Parathyroid adenoma (tissue), 2 donors: ENCODE measurements at regions not wholly inside any gene's neighbourhood (a gene's known extent, or its start where the extent isn't known, plus 50 kb on each side); places are given as distances from the start of the nearest gene placed in this dataset.

Experiments used
- H2AFZ ChIP-seq: fragments of 300-600 bp; sonication (generic); one replicate; pipeline ENCODE4 v1.7.0; 2017; ENCODE audit warnings: antibody characterized with exemption, mild to moderate bottlenecking
- H3K27ac ChIP-seq: fragments of 300-600 bp; sonication (generic); one replicate; pipeline ENCODE4 v1.7.0; 2017
- H3K27me3 ChIP-seq: fragments of 300-600 bp; sonication (generic); one replicate; pipeline ENCODE4 v1.7.0; 2017; ENCODE audit warnings: low read length; ENCODE audit not compliant: control insufficient read depth, insufficient read depth
- H3K36me3 ChIP-seq: fragments of 300-600 bp; sonication (generic); one replicate; pipeline ENCODE4 v1.7.0; 2017; ENCODE audit warnings: low read length; ENCODE audit not compliant: control insufficient read depth, insufficient read depth
- H3K4me1 ChIP-seq: fragments of 300-600 bp; sonication (generic); one replicate; pipeline ENCODE4 v1.7.0; 2017; ENCODE audit warnings: control low read depth
- H3K4me2 ChIP-seq: fragments of 300-600 bp; sonication (generic); one replicate; pipeline ENCODE4 v1.7.0; 2017; ENCODE audit warnings: low read length
- H3K4me3 ChIP-seq: fragments of 300-600 bp; sonication (generic); one replicate; pipeline ENCODE4 v1.7.0; 2017; ENCODE audit warnings: low read depth, low read length
- H3K79me2 ChIP-seq: fragments of 300-600 bp; sonication (generic); one replicate; pipeline ENCODE4 v1.7.0; 2017; ENCODE audit warnings: control low read depth
- H3K9ac ChIP-seq: fragments of 300-600 bp; sonication (generic); one replicate; pipeline ENCODE4 v1.7.0; 2017; ENCODE audit warnings: mild to moderate bottlenecking
- H3K9me3 ChIP-seq: fragments of 300-600 bp; sonication (generic); one replicate; pipeline ENCODE4 v1.7.0; 2017; ENCODE audit warnings: low read length; ENCODE audit not compliant: control insufficient read depth
- TF ChIP-seq, protein P1 (sequence below): fragments of 300-600 bp; sonication (generic); IDR thresholded peaks from one replicate; pipeline ENCODE4 v1.7.0; 2017; ENCODE audit warnings: antibody characterized with exemption, mild to moderate bottlenecking
- donor health status: primary hyperparathyroidism.

DNA sequence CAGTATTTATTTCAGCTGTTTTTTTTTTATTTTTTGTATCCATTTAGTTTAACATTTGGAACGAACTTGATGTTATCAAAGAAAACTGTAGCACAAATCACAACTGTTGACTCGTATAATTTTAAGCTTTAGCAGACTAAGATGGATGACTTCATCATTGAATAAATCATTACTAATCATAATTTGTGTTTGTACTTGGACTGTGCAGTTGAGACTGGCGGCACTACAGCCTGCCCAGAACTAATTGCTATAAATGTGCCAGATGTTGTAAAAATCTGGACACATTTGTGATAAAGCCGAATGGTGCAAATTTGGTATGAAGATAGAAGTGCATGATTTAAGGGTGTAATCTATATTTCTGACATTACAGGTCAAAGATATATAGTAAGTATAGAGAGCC is 897.7 kb upstream of the CDH8 start:
- TF ChIP-seq, protein P1, sequence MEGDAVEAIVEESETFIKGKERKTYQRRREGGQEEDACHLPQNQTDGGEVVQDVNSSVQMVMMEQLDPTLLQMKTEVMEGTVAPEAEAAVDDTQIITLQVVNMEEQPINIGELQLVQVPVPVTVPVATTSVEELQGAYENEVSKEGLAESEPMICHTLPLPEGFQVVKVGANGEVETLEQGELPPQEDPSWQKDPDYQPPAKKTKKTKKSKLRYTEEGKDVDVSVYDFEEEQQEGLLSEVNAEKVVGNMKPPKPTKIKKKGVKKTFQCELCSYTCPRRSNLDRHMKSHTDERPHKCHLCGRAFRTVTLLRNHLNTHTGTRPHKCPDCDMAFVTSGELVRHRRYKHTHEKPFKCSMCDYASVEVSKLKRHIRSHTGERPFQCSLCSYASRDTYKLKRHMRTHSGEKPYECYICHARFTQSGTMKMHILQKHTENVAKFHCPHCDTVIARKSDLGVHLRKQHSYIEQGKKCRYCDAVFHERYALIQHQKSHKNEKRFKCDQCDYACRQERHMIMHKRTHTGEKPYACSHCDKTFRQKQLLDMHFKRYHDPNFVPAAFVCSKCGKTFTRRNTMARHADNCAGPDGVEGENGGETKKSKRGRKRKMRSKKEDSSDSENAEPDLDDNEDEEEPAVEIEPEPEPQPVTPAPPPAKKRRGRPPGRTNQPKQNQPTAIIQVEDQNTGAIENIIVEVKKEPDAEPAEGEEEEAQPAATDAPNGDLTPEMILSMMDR: no peak
- no peaks in the 10 kb centered on the region for H3K4me1 ChIP-seq

DNA sequence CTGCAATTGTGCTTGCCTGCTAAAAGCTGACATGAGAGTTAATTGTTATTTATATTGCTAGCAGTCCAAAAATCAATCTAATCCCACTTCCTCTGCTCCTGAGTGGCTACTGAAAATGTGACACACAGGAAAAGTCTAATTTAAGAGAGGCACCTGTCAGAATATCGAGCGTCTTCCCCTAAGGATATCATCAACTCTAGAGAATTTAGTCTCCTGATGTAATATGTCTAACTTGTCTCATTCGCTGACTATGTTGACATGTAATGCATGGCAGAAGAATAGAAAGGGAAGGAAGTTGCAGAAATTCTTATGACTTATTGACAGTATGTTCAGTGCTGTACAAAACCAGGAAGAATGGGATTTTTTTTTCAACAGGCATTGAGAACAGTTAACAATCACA is 893.4 kb upstream of the CDH8 start:
- H3K27ac ChIP-seq: no peak overlapping the region
- no peaks in the 10 kb centered on the region for H3K27me3 ChIP-seq
- no peaks in the 10 kb centered on the region for H3K79me2 ChIP-seq
- H3K4me2 ChIP-seq: no peak overlapping the region
- TF ChIP-seq, protein P1: no peak
- H3K9me3 ChIP-seq: no peaks in the 10 kb centered on the region
- H3K9ac ChIP-seq: no peak overlapping the region
- no peak overlapping the region for H2AFZ ChIP-seq
- H3K4me1 ChIP-seq: no peaks in the 10 kb centered on the region
- no peaks in the 10 kb centered on the region for H3K36me3 ChIP-seq
- H3K4me3 ChIP-seq: no peak overlapping the region

More for the DNA sequence above, 897.7 kb upstream of the CDH8 start:
- Histone ChIP-seq H3K27me3 (no peaks in the 10 kb centered on the region), H2AFZ (no peak overlapping the region), H3K9ac (no peak overlapping the region), H3K36me3 (no peaks in the 10 kb centered on the region), H3K27ac (no peak overlapping the region), H3K9me3 (no peaks in the 10 kb centered on the region), H3K4me2 (no peak overlapping the region), H3K4me3 (no peak overlapping the region), H3K79me2 (no peaks in the 10 kb centered on the region)

DNA sequence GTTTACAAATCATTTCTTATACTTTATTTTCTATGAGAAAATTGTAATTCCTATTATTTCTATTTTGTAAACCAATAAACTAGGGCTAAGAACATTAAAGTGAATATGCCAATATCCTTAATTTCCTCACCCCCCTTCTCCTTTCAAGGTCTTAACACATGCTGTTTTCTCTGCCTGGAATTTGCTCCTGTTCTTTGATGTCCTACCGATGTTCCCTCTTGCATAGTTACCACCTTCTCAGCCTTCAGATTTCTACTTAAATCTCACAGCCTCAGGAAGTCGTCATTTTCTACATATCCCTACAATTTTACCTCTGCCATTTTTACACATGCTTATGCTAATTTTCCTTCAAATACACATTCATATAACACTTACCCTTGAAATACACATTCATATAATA is 890.9 kb upstream of the CDH8 start:
- H3K27ac ChIP-seq: no peak overlapping the region
- H3K36me3 ChIP-seq: no peaks in the 10 kb centered on the region
- H3K4me1 ChIP-seq: no peaks in the 10 kb centered on the region
- TF ChIP-seq, protein P1: no peak
- H3K9ac ChIP-seq: no peak overlapping the region
- no peaks in the 10 kb centered on the region for H3K27me3 ChIP-seq
- H3K9me3 ChIP-seq: no peaks in the 10 kb centered on the region
- H3K4me3 ChIP-seq: no peak overlapping the region
- no peak overlapping the region for H2AFZ ChIP-seq
- H3K79me2 ChIP-seq: no peaks in the 10 kb centered on the region
- no peak overlapping the region for H3K4me2 ChIP-seq

DNA sequence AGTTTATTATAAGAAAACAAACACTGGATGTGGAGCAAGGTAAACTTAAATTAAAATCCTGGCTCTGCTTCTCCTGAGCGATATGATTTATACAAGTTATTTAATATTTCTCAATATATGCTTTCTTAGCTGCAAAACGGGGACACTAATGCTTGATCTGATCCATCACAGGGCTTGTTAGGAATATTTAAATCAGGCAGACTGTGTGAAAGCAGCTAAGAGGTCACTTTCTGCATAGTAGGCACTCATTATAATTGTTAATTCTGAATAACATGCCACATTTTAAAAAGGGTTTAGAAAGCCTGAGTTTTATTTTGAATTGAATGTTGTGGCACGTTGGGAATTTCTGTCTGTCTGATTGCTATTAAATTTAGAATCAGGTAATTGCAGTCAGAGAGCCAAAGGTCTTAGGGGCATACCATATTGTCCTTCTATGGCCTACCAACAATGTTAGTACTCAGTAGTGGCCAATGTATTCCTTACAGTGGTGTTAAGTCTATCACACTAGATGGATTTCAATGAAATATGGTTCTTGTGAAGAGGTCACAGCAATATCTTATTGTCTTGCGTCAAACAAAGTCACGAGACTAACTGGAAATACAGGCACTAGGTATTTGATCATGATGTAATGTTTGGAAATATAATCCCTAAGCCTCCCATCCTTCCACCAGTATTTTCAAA is 890.0 kb upstream of the CDH8 start:
- no peaks in the 10 kb centered on the region for H3K4me1 ChIP-seq
- no peaks in the 10 kb centered on the region for H3K27me3 ChIP-seq
- no peak overlapping the region for H3K4me3 ChIP-seq
- H3K79me2 ChIP-seq: no peaks in the 10 kb centered on the region
- H3K9ac ChIP-seq: no peak overlapping the region
- no peak overlapping the region for H3K27ac ChIP-seq
- no peaks in the 10 kb centered on the region for H3K9me3 ChIP-seq
- H3K36me3 ChIP-seq: no peaks in the 10 kb centered on the region
- no peak overlapping the region for H2AFZ ChIP-seq
- H3K4me2 ChIP-seq: no peak overlapping the region
- TF ChIP-seq, protein P1: no peak

DNA sequence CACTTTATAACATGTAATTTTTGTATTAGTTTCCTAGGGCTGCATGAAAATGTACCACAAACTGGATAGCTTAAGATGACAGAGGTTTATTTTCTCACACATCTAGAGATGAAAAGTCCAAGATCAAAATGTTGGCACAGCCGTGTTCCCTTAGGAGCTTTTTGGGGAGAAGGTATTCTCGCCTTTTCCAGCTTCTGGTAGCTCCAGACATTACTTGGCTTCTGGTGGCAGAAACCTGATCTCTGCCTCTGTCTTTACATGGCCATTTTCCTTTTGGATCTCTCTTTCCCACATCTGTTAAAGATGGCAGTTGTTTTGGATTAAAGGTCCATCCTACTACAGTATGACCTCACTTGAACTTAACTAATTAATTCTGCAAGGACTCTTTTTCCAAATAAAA is 885.7 kb upstream of the CDH8 start:
- Histone ChIP-seq H3K79me2 (no peaks in the 10 kb centered on the region), H2AFZ (no peak overlapping the region), H3K27me3 (no peaks in the 10 kb centered on the region)

More for the DNA sequence above, 885.7 kb upstream of the CDH8 start:
- no peaks in the 10 kb centered on the region for H3K9me3 ChIP-seq
- H3K9ac ChIP-seq: no peak overlapping the region
- TF ChIP-seq, protein P1: no peak
- no peak overlapping the region for H3K4me2 ChIP-seq
- no peak overlapping the region for H3K27ac ChIP-seq
- no peaks in the 10 kb centered on the region for H3K36me3 ChIP-seq
- H3K4me3 ChIP-seq: no peak overlapping the region
- H3K4me1 ChIP-seq: no peaks in the 10 kb centered on the region
